GM23248 (cell line): ENCODE measurements at regions not wholly inside any gene's neighbourhood (a gene's known extent, or its start where the extent isn't known, plus 50 kb on each side); places are given as distances from the start of the nearest gene placed in this dataset.

ENCODE experiments used
- DNase-seq: peaks from one replicate; pipeline ENCODE4 v3.0.0-alpha.2; 2015
- H2AFZ ChIP-seq: fragments of 200-600 bp; sonication (generic); 2 replicates; pipeline ENCODE4 v1.6.1; 2016; ENCODE audit warnings: antibody characterized with exemption
- H3F3A ChIP-seq: fragments of 200-600 bp; sonication (generic); 2 replicates; pipeline ENCODE4 v1.6.1; 2016; ENCODE audit warnings: mild to moderate bottlenecking, antibody characterized with exemption, mixed run types; ENCODE audit not compliant: insufficient read depth
- H3K27ac ChIP-seq: fragments of 200-600 bp; sonication (generic); 2 replicates; pipeline ENCODE4 v1.5.1; 2016; ENCODE audit warnings: mild to moderate bottlenecking
- H3K27me3 ChIP-seq: fragments of 200-600 bp; sonication (generic); replicated peaks from 2 replicates; pipeline ENCODE4 v1.6.1; 2016; ENCODE audit warnings: mild to moderate bottlenecking; ENCODE audit not compliant: insufficient read depth
- H3K36me3 ChIP-seq: fragments of 200-600 bp; sonication (generic); 2 replicates; pipeline ENCODE4 v1.6.1; 2016; ENCODE audit warnings: low read depth, mild to moderate bottlenecking
- H3K4me1 ChIP-seq: fragments of 200-600 bp; sonication (generic); 2 replicates; pipeline ENCODE4 v1.6.1; 2016; ENCODE audit warnings: mild to moderate bottlenecking; ENCODE audit not compliant: insufficient read depth
- H3K4me2 ChIP-seq: fragments of 200-600 bp; sonication (generic); one replicate; pipeline ENCODE4 v1.6.1; 2016; ENCODE audit warnings: mild to moderate bottlenecking; ENCODE audit not compliant: unreplicated experiment
- H3K4me3 ChIP-seq: fragments of 200-600 bp; sonication (generic); 2 replicates; pipeline ENCODE4 v1.5.1; 2016; ENCODE audit warnings: mild to moderate bottlenecking
- H3K79me2 ChIP-seq: fragments of 200-600 bp; sonication (generic); 2 replicates; pipeline ENCODE4 v1.6.1; 2016; ENCODE audit warnings: mild to moderate bottlenecking; ENCODE audit not compliant: insufficient read depth
- H3K9ac ChIP-seq: fragments of 200-600 bp; sonication (generic); 2 replicates; pipeline ENCODE4 v1.6.1; 2016; ENCODE audit warnings: mild to moderate bottlenecking
- H3K9me2 ChIP-seq: fragments of 200-600 bp; sonication (generic); 2 replicates; pipeline ENCODE4 v1.6.1; 2016; ENCODE audit warnings: mixed run types, mild to moderate bottlenecking, moderate library complexity; ENCODE audit not compliant: insufficient read depth
- H3K9me3 ChIP-seq: fragments of 200-600 bp; sonication (generic); one replicate; pipeline ENCODE4 v1.6.1; 2017; ENCODE audit warnings: low read depth
- H4K20me1 ChIP-seq: fragments of 200-600 bp; sonication (generic); 2 replicates; pipeline ENCODE4 v1.6.0; 2016; ENCODE audit not compliant: insufficient read depth
- EZH2 ChIP-seq: fragments of 200-600 bp; sonication (generic); IDR thresholded peaks from 2 replicates; pipeline ENCODE4 v1.6.1; 2018; ENCODE audit warnings: antibody characterized with exemption, mild to moderate bottlenecking; ENCODE audit not compliant: insufficient read depth, poor library complexity, severe bottlenecking
- EZH2phosphoT487 ChIP-seq: fragments of 200-600 bp; sonication (generic); IDR thresholded peaks from 2 replicates; pipeline ENCODE4 v1.6.1; 2018; ENCODE audit warnings: antibody characterized with exemption, moderate library complexity, mild to moderate bottlenecking, low read depth; ENCODE audit not compliant: insufficient read depth
- WGBS, 2 experiments: methylation state at CpG; one replicate each; pipeline ENCODE4 v1.1.6; 2015 to 2017; ENCODE audit warnings: low lambda C conversion rate in 2 of 2, low coverage in 1 of 2; ENCODE audit errors: missing lambda C conversion rate in 2 of 2; 5-methylcytosine and 5-hydroxymethylcytosine counted together
- in situ Hi-C: fragments of 300-500 bp; cut with MboI; formaldehyde crosslinking; loops from 2 replicates; pipeline ENCODE4 v1.15.0; 2020

GRCh38 chr6:90446164-90446563 is 140.7 kb downstream of the MAP3K7 start:
- Histone ChIP-seq H3K27ac (no peak overlapping the region), H3K36me3 (no peaks in the 10 kb centered on the region), H3K4me1 (no peaks in the 10 kb centered on the region), H3K27me3 (peaks cover 15% of the 10 kb centered on the region), H4K20me1 (no peaks in the 10 kb centered on the region), H3K79me2 (no peaks in the 10 kb centered on the region), H3K4me2 (no peak overlapping the region), H3K9ac (no peak overlapping the region), H3K9me3 (no peaks in the 10 kb centered on the region), H3K9me2 (no peaks in the 10 kb centered on the region), H2AFZ (no peak overlapping the region), H3F3A (no peaks in the 10 kb centered on the region), H3K4me3 (no peak overlapping the region)
- TF ChIP-seq EZH2phosphoT487 (no peak), EZH2 (no peak)
- in situ Hi-C loops, result no loop called here
- WGBS, 2 experiments, result 67 to 76% methylated on average over 2 of the region's 2 CpGs
- no peak for DNase-seq

GRCh38 chr6:90445533-90446108 is 141.3 kb downstream of the MAP3K7 start:
- H3K79me2 ChIP-seq, result no peaks in the 10 kb centered on the region
- H3F3A ChIP-seq, result no peaks in the 10 kb centered on the region
- DNase-seq, result no peak
- H3K27ac ChIP-seq, result no peak overlapping the region
- H3K9ac ChIP-seq, result no peak overlapping the region
- H3K4me1 ChIP-seq, result no peaks in the 10 kb centered on the region
- no peaks in the 10 kb centered on the region for H3K9me3 ChIP-seq
- no peak overlapping the region for H3K4me3 ChIP-seq
- no peak for TF ChIP-seq EZH2phosphoT487
- WGBS, 2 experiments, result 53 to 55% methylated on average over 2 of the region's 2 CpGs
- H2AFZ ChIP-seq, result no peak overlapping the region
- no peaks in the 10 kb centered on the region for H4K20me1 ChIP-seq
- no peaks in the 10 kb centered on the region for H3K36me3 ChIP-seq
- no peak overlapping the region for H3K4me2 ChIP-seq
- H3K27me3 ChIP-seq, result peaks cover 17% of the 10 kb centered on the region
- no peaks in the 10 kb centered on the region for H3K9me2 ChIP-seq
- in situ Hi-C loops, result no loop called here

GRCh38 chr6:90444160-90444714 is 142.6 kb downstream of the MAP3K7 start:
- Histone ChIP-seq H4K20me1 (no peaks in the 10 kb centered on the region), H3K9ac (no peak overlapping the region), H3K36me3 (no peaks in the 10 kb centered on the region), H3K9me2 (no peaks in the 10 kb centered on the region), H3K79me2 (no peaks in the 10 kb centered on the region), H3F3A (no peaks in the 10 kb centered on the region), H3K9me3 (no peaks in the 10 kb centered on the region), H3K27me3 (peaks cover 17% of the 10 kb centered on the region), H3K4me2 (no peak overlapping the region), H3K4me1 (no peaks in the 10 kb centered on the region), H3K27ac (no peak overlapping the region), H2AFZ (no peak overlapping the region), H3K4me3 (no peak overlapping the region)
- in situ Hi-C loops, result no loop called here
- no peak for TF ChIP-seq EZH2phosphoT487
- TF ChIP-seq EZH2, result no peak
- WGBS, 2 experiments, result 60 to 64% methylated on average over 8 of the region's 8 CpGs
- no peak for DNase-seq

DNA sequence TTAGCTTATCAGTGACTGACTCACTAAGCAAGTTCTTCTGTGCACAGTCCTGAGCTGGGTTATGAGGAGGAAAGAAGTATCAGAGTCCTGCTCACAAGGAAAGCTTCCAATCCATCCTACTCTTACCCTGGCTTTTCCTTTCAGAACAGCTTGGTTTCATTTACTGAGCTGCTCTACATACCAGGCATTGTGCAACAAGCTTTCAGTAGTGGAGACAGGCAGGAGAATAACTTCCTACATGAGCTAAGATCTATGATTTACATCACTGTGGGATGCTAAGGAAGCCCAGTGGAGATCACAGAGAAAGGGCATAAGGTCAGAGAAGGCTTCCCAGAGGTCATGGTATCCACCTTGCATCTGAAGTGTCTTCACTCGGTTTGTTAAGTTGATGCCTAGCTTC is 144.5 kb downstream of the MAP3K7 start:
- Histone ChIP-seq H3K4me3 (no peak overlapping the region), H3K27ac (no peak overlapping the region), H3K9ac (no peak overlapping the region), H3K79me2 (no peaks in the 10 kb centered on the region), H3F3A (no peaks in the 10 kb centered on the region), H3K9me2 (no peaks in the 10 kb centered on the region), H3K9me3 (no peaks in the 10 kb centered on the region), H3K27me3 (peaks cover 17% of the 10 kb centered on the region), H4K20me1 (no peaks in the 10 kb centered on the region), H3K4me1 (no peaks in the 10 kb centered on the region), H3K4me2 (no peak overlapping the region), H3K36me3 (no peaks in the 10 kb centered on the region), H2AFZ (no peak overlapping the region)
- in situ Hi-C loops, result no loop called here
- peak; percentile 26 for DNase-seq
- 0 to 11% methylated on average over 1 of the region's 1 CpG for whole genome bisulfite sequencing, 2 experiments
- TF ChIP-seq EZH2phosphoT487 (no peak), EZH2 (no peak)
